ENCODE measurements at regions not wholly inside any gene's neighbourhood (a gene's known extent, or its start where the extent isn't known, plus 50 kb on each side); places are given as distances from the start of the nearest gene placed in this dataset.

GRCh38 chr13:103324641-103325040 is 258.4 kb upstream of the SLC10A2 start:
- no peaks in the 10 kb centered on the region for H3K4me1 ChIP-seq
- no peak for TF ChIP-seq POLR2A (IDR thresholded peaks at IDR 0.05)
- no peak for TF ChIP-seq CTCF (IDR thresholded peaks at IDR 0.05)
- intact Hi-C loops (cut with DNase I) = no loop called here
- no peak for ATAC-seq
- H3K4me3 ChIP-seq = no peak overlapping the region
- no peaks in the 10 kb centered on the region for H3K9me3 ChIP-seq
- DNase-seq = no peak
- no peak overlapping the region for H3K27ac ChIP-seq
- no peaks in the 10 kb centered on the region for H3K36me3 ChIP-seq
- WGBS (ENCODE audit: insufficient coverage, low coverage, low lambda C conversion rate, missing lambda C conversion rate) = 15% methylated on average over 2 of the region's 2 CpGs
- no peaks in the 10 kb centered on the region for H3K27me3 ChIP-seq

- DNase-seq (no peak), ATAC-seq (no peak)
- no peak for TF ChIP-seq CTCF (IDR thresholded peaks at IDR 0.05)
- no peak for TF ChIP-seq POLR2A (IDR thresholded peaks at IDR 0.05)
- intact Hi-C loops (cut with DNase I) = no loop called here
- Histone ChIP-seq H3K27ac (no peak overlapping the region), H3K36me3 (no peaks in the 10 kb centered on the region), H3K4me3 (no peak overlapping the region), H3K9me3 (no peaks in the 10 kb centered on the region), H3K27me3 (no peaks in the 10 kb centered on the region), H3K4me1 (no peaks in the 10 kb centered on the region)
- WGBS (ENCODE audit: insufficient coverage, low coverage, low lambda C conversion rate, missing lambda C conversion rate) = 76% methylated on average over 2 of the region's 2 CpGs
Observed at GRCh38 chr13:103315711-103316110, 249.5 kb upstream of the SLC10A2 start.

- no peaks in the 10 kb centered on the region for H3K4me1 ChIP-seq
- WGBS (ENCODE audit: insufficient coverage, low coverage, low lambda C conversion rate, missing lambda C conversion rate) = 80% methylated on average over 2 of the region's 2 CpGs
- DNase-seq (no peak), ATAC-seq (no peak)
- no peaks in the 10 kb centered on the region for H3K27me3 ChIP-seq
- no peak for TF ChIP-seq POLR2A (IDR thresholded peaks at IDR 0.05)
- no peak for TF ChIP-seq CTCF (IDR thresholded peaks at IDR 0.05)
- no peaks in the 10 kb centered on the region for H3K36me3 ChIP-seq
- H3K27ac ChIP-seq = no peak overlapping the region
- no peaks in the 10 kb centered on the region for H3K9me3 ChIP-seq
- no peak overlapping the region for H3K4me3 ChIP-seq
- intact Hi-C loops (cut with DNase I) = no loop called here
Observed at GRCh38 chr13:103312467-103312866, 246.2 kb upstream of the SLC10A2 start.

GRCh38 chr13:103308667-103309066 is 242.4 kb upstream of the SLC10A2 start:
- WGBS (ENCODE audit: insufficient coverage, low coverage, low lambda C conversion rate, missing lambda C conversion rate) = 53% methylated on average over 4 of the region's 4 CpGs
- no peak for DNase-seq
- Histone ChIP-seq H3K27me3 (no peaks in the 10 kb centered on the region), H3K4me3 (no peak overlapping the region), H3K27ac (no peak overlapping the region), H3K4me1 (no peaks in the 10 kb centered on the region), H3K9me3 (no peaks in the 10 kb centered on the region), H3K36me3 (no peaks in the 10 kb centered on the region)
- intact Hi-C loops (cut with DNase I) = no loop called here
- TF ChIP-seq CTCF (IDR thresholded peaks at IDR 0.05) (no peak), POLR2A (IDR thresholded peaks at IDR 0.05) (no peak)
- ATAC-seq = no peak

- Histone ChIP-seq H3K4me1 (no peaks in the 10 kb centered on the region), H3K27me3 (no peaks in the 10 kb centered on the region), H3K9me3 (no peaks in the 10 kb centered on the region), H3K27ac (no peak overlapping the region), H3K36me3 (no peaks in the 10 kb centered on the region), H3K4me3 (no peak overlapping the region)
- intact Hi-C loops (cut with DNase I) = no loop called here
- DNase-seq = no peak
- no peak for ATAC-seq
- no peak for TF ChIP-seq CTCF (IDR thresholded peaks at IDR 0.05)
- no peak for TF ChIP-seq POLR2A (IDR thresholded peaks at IDR 0.05)
- WGBS (ENCODE audit: insufficient coverage, low coverage, low lambda C conversion rate, missing lambda C conversion rate) = 79% methylated on average over 7 of the region's 7 CpGs
Observed at GRCh38 chr13:103306163-103306562, 239.9 kb upstream of the SLC10A2 start.

Data from right lobe of liver (tissue), 6 donors.